ENCODE measurements at regions not wholly inside any gene's neighbourhood (a gene's known extent, or its start where the extent isn't known, plus 50 kb on each side); places are given as distances from the start of the nearest gene placed in this dataset. TPM values are rescaled to one million over a fixed set of nuclear protein-coding genes. Genes with fewer than 3 reads are reported as not detected.

- no peak for FAIRE-seq
Observed at GRCh38 chr11:17157761-17158160, 50.0 kb downstream of the PIK3C2A start.

GRCh38 chr11:17156283-17156682 is 51.5 kb downstream of the PIK3C2A start:
- DNase-seq (ENCODE audit: low spot score in 2 of 2): no peak
- FAIRE-seq: no peak

More at GRCh38 chr11:17157761-17158160, 50.0 kb downstream of the PIK3C2A start:
- DNase-seq (ENCODE audit: low spot score in 2 of 2): no peak

GRCh38 chr11:17154409-17155159 is 53.2 kb downstream of the PIK3C2A start:
- no peak for FAIRE-seq
- no peak for DNase-seq (ENCODE audit: low spot score in 2 of 2)

GRCh38 chr11:17153757-17154156 is 54.0 kb downstream of the PIK3C2A start:
- no peak for DNase-seq (ENCODE audit: low spot score in 2 of 2)
- no peak for FAIRE-seq

- DNase-seq (ENCODE audit: low spot score in 2 of 2) (no peak), FAIRE-seq (no peak)
Observed at GRCh38 chr11:17152306-17152705, 55.5 kb downstream of the PIK3C2A start.

GRCh38 chr11:17150521-17150920 is 57.3 kb downstream of the PIK3C2A start:
- FAIRE-seq: no peak
- DNase-seq (ENCODE audit: low spot score in 2 of 2): no peak

GRCh38 chr11:17148536-17148935 is 59.2 kb downstream of the PIK3C2A start:
- DNase-seq (ENCODE audit: low spot score in 2 of 2) (no peak), FAIRE-seq (no peak)

GRCh38 chr11:17145972-17146371 is 61.8 kb downstream of the PIK3C2A start:
- DNase-seq (ENCODE audit: low spot score in 2 of 2) (no peak), FAIRE-seq (no peak)

- FAIRE-seq: no peak
Observed at GRCh38 chr11:17142450-17142849, 65.0 kb upstream of the RPS13 start.

GRCh38 chr11:17141156-17141555 is 63.7 kb upstream of the RPS13 start:
- DNase-seq (ENCODE audit: low spot score in 2 of 2) (no peak), FAIRE-seq (peak; percentile 6)

More at GRCh38 chr11:17142450-17142849, 65.0 kb upstream of the RPS13 start:
- no peak for DNase-seq (ENCODE audit: low spot score in 2 of 2)

- no peak for FAIRE-seq
- no peak for DNase-seq (ENCODE audit: low spot score in 2 of 2)
Observed at GRCh38 chr11:17138562-17138961, 61.1 kb upstream of the RPS13 start.

- DNase-seq (ENCODE audit: low spot score in 2 of 2) (no peak), FAIRE-seq (no peak)
Observed at GRCh38 chr11:17135916-17136683, 58.6 kb upstream of the RPS13 start.

- DNase-seq (ENCODE audit: low spot score in 2 of 2) (no peak), FAIRE-seq (no peak)
Observed at GRCh38 chr11:17132654-17133053, 55.2 kb upstream of the RPS13 start.

GRCh38 chr11:17129003-17129402 is 51.5 kb upstream of the RPS13 start:
- DNase-seq (ENCODE audit: low spot score in 2 of 2) (no peak), FAIRE-seq (no peak)

Small RNAs in the stretch of these regions (small RNA-seq; reads per million reads assigned to genes)
- not detected for gene AC126389.1
